ENCODE measurements at regions not wholly inside any gene's neighbourhood (a gene's known extent, or its start where the extent isn't known, plus 50 kb on each side); places are given as distances from the start of the nearest gene placed in this dataset.

DNA sequence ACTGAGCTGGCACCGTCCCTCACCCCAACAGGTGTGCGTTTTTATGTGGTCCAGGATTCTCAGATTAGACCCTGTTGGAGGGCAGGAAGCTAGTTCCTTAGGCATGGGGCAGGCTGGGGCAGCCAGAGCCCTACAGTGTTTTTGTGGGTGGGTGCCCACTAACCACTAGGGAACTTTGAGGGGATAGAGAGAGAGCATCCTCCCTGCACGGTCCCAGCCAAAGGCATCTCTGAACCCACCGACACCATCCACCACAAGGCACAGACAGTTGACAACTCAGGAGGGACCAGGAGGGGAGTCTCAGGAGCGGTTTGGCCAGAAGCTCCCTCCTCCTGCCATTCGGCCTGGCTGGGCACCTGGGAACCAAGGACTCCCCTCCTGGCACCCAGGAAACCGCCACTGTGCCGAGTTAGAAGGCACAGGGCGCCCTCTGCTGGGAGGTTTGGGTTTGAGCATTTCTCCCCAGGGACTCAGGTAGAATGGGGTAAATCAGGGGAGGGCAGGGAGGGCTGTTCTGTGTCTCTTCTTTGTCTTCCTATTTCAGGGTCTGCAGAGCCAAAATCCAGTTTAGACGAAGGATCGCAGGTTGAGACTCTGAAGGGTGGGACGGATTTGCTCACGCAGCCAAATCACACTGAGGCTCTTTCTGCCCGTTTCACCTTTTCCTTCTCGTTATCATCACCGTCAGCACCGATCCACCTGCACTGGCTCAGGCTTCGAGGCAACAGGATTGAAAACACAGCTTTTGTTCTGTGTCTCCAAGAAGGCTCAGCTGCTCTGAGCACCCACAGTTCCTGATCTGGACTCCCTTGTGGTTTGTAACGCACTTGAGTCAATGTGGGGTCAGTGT lies 84.8 kb upstream of the COL13A1 start:
- DNase-seq, result peak; percentile 56

- DNase-seq, result no peak
Measured at GRCh38 chr10:69718951-69719350, 82.8 kb upstream of the COL13A1 start.

- DNase-seq, result no peak
Measured at GRCh38 chr10:69721690-69722310, 79.9 kb upstream of the COL13A1 start.

- DNase-seq, result no peak
Measured at GRCh38 chr10:69723653-69724052, 78.1 kb upstream of the COL13A1 start.

- no peak for DNase-seq
Measured at GRCh38 chr10:69726850-69727249, 74.9 kb upstream of the COL13A1 start.

- no peak for DNase-seq
Measured at GRCh38 chr10:69728335-69728870, 73.3 kb upstream of the COL13A1 start.

DNA sequence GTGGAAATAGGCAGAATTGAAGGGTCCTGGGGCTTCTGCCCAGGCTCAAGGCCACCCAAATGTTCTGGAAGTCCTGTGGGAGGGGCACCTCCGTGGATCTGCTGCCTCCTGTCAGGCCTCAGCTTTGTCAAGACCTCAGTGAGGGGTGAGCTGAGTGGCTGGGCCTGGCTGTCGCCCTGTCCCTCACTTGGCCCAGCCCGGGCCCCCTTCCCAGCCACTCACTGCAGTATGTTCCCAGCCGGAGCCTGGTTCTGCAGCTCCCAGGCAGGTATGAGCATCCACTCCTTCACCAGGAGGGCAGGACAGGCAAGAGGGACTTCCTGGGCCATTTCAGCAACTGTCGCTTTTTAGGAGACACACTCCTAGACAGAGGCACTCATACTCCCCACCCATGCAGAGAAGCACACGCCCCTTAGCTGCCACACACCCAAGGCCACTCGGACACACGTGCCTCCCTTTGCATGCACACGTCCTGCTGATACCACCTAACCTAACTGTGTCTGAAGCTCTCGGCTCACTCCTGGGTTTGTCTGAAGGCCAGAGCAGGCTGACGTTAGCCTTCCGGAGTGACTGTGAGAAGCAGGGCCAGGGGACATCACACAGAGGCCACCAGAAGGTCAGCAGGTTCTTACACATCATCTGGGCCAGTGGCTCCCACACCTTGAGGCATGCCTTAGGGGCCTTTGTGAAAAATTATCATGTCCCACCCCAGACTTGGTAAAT lies 72.2 kb upstream of the COL13A1 start:
- no peak for DNase-seq

DNA sequence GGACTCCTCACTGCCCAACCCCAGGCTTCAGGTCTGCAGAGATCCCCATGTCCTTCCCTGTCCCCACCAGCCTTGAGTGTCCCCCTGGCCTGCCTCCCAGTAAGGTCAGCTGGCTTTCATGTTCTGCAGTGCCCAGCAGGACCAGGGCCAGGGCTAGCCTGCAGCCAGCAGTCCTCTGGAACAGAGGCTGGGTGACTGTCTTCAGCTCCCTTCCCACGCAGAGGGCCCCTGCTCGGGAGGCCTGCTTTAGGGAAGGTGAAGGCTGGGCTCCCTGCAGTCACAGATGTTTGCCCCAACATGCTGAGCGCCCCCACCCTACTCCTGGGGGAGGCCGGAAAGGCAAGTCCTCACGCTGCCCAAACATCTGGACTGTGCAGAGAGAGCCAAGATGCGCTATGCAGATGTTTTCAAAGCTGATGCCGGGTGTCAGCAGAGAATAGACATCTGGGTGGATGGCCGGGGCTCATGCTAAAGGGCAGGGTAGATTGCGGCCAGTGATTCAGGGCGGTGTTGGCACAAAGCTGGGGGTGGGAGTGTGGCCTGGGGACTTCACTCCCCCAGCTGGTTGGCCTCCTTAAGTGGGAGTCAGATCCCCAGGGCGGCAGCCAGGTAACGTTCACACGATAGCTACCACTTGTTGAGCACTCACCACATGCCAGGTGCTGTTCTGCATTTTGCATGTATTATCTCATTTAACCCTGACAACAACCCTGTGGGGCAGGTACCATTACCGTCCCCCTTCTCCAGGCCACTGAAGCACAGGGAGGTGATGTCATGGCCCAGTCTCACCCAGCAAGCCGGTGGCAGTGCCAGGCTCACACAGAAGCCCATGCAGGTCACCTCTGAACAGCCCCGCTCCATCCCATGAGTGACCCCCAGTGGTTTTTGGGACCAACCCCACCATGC lies 71.2 kb upstream of the COL13A1 start:
- DNase-seq, result no peak

- DNase-seq, result no peak
Measured at GRCh38 chr10:69731184-69731583, 70.5 kb upstream of the COL13A1 start.

DNA sequence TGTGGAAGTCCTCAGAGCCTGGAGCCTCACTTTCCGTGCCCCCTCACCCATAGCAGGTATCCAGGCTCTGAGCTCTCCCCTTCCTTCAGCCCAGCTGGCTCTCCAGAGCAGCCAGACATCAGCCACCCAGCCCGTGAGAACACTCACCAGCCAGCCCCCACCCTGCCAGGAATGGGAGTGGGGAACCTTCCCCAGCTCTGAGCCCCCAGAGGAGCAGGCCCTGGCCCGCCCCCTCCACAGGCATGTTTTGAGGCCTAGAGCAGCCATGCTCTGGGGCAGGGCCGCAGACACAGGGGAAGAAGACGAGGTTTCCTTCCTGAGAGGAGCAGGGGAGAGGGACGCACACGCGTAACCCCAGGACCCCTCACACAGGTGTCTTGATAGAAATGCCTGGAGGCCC lies 70.0 kb upstream of the COL13A1 start:
- no peak for DNase-seq

- DNase-seq, result no peak
Measured at GRCh38 chr10:69732147-69732825, 69.4 kb upstream of the COL13A1 start.

- no peak for DNase-seq
Measured at GRCh38 chr10:69732826-69733150, 68.9 kb upstream of the COL13A1 start.

DNA sequence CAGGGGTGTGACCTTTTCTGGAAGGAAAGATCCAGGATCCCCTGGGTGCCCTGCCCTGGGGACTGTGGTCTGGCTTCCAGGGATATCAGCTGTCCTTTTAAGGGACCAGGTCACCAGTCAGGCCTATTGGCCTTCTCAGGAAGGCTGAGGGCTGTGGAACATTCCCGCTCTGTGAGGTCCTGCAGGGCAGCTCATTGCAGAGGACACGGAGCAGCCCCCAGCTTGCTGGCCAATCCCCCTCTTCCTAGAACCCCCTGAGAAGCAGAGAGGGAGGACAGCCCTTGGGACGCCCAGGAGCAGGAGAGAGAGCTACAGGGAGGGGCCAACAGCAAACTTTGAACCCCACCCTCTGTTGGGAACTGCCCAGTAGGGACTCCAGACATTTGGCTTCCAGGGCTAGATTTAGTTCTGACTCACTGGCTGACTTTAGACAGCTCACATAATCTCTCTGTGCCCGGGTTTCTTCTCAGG lies 67.9 kb upstream of the COL13A1 start:
- no peak for DNase-seq

GRCh38 chr10:69734416-69734796 lies 67.3 kb upstream of the COL13A1 start:
- no peak for DNase-seq

DNA sequence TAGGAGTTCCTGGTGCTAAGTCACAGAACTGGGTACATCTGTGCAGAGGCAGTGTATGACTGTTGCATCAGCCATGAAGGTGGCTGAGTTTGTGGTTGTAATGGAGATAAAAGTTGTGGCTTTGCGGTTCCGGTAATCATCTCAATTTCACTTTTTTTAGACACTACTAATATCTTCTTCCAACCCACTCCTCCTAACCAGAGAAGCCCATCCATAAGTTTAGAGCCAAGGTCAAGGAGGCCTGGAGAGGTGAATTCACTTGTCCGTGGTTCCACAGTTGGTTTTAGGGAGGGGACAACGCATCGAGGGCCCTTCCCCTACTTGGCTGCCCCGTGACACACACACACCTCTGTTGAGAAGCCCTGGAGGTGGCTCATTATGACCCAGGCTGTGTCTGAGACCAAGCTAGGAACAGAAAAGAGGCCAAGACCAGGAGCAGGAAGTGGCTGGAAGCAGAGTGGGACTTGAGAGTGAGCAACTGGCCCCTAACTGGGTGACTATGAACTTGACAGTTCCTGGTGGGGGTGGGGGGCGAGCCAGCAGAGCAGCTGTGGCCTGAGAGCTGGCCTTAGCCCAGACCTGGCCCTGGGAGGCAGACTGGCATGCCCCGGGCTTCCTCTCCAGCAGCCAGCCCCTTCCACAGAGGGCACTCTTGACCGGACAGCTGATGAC lies 66.8 kb upstream of the COL13A1 start:
- DNase-seq, result peak; percentile 21

DNA sequence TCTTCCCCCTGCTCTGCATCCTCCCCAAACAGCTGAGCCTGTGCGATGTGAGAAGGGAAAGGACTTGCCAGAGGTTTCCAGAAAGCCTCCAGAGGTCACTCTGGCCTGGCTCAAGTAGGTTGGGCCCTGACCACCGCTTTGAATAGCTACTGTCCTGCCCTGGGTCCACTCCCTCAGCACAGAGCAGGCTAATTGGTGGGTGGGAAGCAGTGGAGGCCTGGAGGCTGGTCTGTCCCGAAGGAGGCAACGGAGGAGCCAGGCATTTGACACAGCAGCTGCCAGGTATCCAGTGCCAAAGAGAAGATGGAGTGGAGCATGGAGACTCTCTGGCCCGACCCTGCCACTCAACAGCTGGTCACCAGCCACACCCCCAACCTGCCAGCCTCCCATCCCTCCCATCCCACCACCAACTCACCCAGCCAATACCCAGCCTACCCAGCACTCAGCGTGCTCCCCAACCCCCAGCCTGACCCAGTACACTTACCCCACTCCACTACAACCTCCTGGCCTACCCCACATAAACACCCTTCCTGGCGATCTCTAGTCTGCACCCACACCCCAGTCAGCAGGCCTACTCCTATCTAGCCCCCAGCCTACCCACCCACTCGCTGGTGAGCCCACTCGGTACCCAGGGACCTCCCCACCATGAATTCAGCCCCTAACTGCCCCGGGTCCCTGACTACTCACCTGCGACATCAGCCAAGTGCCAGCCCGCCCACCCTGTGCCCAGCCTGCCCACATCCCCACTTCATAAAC lies 64.6 kb upstream of the COL13A1 start:
- DNase-seq, result no peak

DNA sequence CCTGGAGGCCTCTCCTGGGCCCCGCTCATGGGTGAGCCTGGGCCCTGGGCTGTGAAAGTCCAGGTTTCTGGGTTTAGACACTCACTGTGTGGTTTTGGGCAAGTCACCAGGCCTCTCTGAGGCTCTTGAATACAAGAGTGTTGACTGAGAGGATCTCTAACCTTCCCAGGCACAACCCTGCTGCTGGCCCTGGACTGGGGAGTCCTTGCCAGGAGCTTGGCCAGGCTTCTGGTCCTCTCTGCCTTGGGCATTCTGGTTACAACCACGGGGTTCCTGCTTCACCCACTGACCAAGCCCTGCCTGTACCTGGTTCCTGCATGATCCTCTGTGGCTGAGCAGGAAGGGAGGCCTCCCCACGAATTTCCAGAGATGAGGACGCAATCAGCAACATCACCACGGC lies 63.6 kb upstream of the COL13A1 start:
- DNase-seq, result no peak

GRCh38 chr10:69738858-69739435 lies 62.8 kb upstream of the COL13A1 start:
- DNase-seq, result no peak

- DNase-seq, result no peak
Measured at GRCh38 chr10:69739634-69740033, 62.1 kb upstream of the COL13A1 start.

GRCh38 chr10:69740126-69740525 lies 61.6 kb upstream of the COL13A1 start:
- no peak for DNase-seq
